Suppressor macrophage treated with lipopolysaccharide for 4 hours (primary cell): ENCODE measurements at regions not wholly inside any gene's neighbourhood (a gene's known extent, or its start where the extent isn't known, plus 50 kb on each side); places are given as distances from the start of the nearest gene placed in this dataset.
A peak's percentile ranks its signal among the peaks of the same experiment; 100 is the strongest.

ENCODE experiments used
- DNase-seq: peaks from one replicate; pipeline ENCODE4 v3.0.0-alpha.2; 2020

DNA sequence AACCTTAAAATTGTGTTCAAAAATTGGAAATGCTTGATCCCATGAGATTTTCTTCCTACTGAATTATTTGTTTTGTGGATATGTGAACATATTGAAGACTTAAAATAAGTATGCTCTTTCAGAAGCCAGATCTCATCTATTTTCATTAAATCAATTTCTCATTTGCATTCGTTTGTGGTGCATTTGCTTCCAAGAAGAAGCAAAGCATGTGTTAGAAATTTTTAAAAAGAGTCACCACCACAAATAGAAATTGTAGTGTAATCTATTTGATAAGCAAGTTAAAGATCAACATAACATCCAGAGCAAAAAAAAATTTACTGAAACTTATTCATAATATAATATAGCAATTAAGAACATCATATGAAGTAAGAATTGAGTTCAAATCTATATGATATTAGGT is 300.9 kb upstream of the SYT4 start:
- no peak for DNase-seq

DNA sequence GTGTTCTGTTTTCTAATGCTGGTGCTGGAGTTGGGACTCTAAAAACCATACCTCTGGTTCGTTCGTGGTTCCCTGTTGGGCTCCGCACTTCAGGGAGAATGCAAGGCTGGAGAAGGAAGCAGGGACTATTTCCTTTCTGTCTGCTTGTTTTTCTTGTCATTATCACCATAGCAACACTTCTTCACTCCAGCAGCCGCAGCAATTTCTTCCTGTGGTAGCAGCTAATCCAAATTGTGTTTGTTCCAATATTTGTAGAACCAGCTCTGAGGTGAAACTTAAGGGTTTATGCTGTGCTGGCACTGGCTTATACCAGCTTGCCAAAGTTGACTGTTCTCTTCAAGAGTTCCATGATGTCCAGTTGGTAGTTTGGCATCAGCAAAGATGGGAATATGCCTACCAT is 301.4 kb upstream of the SYT4 start:
- DNase-seq: no peak

DNA sequence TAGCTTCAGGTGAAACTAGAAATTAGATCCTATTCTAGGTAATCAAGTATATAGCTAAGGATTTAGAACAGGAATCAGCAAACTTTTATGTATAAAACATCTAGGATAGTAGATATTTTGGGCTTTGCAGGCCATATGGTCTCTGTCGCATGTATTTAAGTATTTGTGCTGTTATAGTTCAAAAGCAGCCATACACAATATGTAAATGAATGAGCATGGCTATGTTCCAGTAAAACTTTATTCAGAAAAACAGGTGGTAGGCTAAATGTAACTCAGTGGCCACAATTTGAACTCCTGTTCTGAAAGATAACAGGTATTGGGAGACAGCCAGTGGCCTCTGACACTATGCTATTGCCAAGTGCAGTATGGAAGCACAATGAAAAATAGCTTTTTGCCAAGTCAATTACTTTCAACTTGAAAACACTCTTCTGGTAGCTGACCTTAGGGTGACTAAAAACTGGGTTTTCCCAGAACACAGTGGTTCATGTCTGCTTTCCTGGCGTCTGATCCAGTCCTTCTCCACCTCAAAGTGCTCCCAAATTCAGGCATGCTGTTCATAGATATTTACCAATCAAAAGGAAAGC is 304.7 kb upstream of the SYT4 start:
- no peak for DNase-seq

DNA sequence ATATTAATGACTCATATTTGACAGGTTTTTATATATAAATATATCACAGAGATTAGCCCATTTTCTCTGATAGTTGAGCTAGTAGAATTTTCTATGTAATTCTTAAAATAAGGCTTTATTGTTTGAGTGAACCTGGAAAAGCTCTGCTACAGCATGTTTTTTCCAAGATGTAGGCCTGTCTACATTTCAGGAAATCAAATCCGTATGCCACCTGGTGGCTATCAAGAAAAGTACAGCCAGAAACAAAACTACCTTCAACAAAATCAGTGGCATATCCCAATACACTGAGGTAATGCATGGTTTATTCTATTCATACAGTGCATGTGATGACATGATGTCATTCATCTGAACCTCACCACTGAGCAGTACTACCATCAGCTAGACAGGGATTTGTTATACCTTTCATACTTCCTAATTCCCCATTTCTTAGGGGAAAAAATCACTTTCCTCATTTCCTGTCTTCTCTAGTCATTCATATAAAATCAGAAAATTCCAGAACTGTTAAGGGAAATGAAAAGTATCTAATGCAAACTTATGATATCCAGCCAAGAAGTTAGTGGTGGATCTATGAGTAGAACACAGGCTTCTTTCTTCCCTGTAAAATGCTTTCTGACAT is 310.4 kb upstream of the SYT4 start:
- peak; percentile 29 for DNase-seq

DNA sequence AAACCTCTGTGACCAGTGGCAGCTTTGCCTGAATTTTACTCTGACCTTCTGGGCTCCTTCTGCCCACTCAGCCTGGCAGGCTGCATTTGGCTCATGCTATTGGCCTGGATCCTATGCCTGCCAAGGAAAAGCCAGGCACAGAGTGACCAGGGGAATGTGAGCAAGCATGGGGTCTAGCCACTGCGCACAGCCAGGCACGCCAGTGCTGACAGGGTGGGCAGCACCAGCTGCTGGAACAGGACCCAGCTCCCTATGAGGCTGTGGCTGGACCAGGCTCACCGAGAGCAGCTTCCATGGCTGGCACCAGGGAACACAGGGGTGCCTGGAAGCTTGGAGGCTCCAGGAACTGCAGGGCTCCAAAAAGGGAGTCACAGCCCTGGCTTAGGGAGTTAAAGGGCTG is 311.5 kb upstream of the SYT4 start:
- DNase-seq: no peak

DNA sequence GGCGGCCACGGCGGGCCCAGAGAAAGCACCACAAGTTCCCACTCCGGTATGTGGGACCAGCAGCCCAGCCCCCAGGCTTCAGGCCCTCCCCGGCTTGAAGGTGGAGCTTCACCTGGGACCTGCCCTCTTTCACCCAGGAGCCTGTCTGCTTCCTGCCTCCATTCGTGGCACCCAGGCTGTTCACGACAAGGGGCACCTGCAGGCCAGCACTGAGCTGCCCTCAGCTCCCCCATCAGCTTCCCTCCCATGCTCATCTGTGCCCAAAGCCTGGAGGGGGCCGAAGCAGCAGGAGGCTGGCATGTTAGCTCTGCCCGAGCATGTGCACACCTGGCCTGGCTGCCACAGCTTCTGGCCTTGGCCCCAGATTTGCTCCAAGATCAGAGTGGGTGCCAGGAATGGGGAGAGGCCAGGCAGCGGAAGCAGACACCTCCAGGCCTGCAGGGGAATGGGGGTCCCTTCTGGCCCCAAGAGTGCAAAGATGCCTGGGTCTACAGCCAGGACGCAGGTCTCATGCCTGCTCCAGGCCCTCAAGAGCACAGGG is 312.4 kb upstream of the SYT4 start:
- no peak for DNase-seq

DNA sequence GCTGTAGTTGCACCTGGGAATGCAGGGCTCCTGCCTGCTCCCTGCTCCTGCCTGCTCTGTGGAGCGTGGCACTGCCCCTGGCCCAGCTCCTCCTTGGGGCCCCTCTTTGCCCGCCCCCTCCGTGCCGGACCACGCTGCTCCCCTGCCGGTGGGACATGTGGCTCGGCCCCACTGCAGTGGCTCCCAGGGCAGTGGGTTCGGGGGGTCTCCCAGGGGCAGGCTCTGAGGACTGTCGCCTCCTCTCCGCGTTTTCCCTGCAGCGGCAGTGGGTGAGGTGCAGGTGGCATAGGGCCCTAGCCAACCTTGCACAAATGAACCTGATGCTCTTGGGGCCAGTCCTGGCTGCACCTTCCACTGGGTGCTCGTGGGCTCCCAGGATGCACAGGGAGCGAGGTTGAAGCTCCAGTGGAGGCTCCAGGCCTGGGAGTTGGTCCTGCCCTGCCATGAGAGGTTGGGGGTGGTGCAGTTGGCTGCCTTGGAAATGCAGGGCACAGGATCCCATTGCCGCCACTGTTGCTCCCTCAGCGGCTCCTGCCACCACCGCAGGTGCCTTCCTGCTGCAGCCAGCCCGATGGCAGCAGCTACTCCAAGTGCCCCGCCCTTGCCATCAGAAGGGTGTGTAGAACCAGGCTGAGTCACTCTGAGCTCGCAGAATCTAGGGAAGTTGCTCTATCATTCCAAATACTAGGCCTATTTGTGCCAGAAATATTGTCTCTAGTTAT is 313.1 kb upstream of the SYT4 start:
- no peak for DNase-seq

DNA sequence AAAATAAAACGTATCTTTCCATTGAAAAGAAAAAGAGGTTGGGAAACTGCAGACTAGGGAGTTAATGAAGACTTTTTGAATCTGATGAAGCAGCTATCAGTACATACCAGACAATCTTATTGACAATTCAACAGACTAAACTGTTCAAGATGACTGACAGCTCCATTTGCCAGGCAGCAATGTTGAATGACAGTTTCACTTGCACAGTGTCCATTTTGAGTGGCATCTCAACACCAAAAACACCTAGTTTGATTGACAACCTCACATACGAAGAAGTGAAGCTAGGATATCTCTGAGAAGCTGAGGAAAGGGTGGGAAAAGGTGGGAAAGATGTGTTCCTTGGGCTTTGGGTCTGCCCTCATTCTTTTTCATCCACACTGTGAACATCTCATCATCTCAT is 315.0 kb upstream of the SYT4 start:
- no peak for DNase-seq

DNA sequence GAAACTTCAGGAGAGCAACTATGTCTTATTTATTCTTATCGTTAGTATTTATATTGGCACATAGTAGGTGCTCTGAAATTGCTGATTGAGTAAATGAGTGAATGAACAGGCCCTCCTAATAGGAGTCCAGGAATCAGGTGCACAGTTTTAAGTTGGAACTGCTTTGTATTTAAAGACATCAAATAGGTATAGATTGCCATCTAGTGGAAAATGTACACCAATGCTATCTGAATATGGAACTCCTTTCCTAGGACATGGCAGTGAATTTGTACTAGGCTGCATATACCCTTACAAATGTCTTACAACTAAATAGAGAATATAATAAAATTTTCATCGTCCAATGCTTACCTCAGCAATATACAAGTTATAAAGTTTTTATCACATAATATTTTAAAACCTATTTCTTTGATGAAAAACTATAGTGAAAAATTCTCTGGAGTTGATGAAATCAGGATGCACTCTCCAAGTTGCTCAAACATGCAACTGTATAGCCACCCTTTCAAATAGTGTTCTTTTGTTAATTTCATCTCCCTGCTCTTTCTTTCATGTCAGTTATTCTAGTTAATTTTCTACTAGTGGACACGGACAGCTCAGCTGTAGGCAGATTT is 318.9 kb upstream of the SYT4 start:
- DNase-seq: peak; percentile 11

DNA sequence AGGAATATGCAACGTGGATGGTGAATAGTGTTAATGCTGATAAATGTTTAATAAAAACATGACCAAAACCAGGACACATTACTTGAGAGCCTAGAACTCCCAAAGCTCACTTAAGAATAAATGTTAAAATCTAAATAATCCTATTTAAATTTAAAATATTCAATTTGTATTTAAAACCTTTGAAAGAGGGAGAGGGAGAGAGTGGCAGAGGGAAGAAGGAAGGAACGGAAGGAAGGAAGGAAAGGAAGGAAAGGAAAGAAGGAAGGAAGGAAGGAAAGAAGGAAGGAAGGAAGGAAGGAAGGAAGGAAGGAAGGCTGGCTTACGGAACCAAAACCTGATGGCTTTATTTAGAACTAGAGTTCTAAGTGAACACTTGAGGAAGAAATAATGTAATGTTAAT is 324.1 kb upstream of the SYT4 start:
- DNase-seq: no peak

DNA sequence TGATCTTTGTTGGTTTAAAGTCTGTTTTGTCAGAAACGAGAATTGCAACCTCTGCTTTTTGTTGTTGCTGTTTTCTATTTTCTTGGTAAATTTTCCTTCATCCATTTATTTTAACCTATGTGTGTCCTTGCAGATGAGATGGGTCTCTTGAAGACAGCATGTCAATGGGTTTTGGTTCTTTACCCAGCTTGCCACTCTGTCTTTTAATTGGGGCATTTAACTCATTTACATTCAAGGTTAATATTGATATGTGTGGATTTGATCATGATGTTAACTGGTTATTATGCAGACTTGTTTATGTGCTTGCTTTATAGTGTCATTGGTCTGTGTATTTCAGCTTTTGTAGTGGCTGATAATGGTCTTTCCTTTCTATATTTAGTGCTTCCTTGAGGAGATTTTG is 327.9 kb upstream of the SYT4 start:
- no peak for DNase-seq

DNA sequence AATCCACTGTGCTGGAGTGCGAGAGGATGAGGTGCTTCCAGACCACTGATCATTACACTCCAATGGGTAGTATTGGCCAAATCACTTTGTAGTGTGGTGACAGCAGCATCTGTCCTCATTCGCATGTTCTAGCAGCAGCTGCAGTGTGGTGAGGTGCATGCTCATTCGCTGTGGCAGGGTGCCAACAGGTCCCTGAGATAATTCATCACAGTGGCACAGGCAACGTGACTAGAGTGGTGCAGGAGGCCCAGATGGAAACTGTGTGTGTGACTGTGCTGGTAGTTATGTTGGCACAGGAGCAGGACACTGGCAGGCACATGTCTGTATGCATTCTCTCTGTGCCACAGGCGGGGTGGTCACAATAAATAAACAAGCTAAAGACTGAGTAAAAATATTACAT is 329.5 kb upstream of the SYT4 start:
- DNase-seq: no peak

DNA sequence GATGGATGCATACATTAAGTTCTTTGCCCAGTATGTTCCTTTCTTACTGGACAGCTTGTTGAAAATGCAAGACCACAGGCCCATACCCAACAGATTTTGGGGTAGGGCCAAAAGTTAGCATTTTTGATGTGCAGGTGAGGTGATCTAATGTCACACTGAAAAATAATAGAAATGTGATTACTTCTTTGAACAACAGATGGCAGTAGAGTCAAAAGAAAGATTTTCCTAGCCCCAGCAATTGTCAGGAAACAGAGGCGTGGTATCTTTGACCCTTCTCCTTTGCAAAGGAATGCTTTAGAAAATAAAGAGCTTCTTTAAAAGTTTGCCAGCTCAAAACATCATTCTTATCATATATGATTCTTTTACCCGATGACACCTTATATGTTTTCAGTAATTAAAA is 343.6 kb upstream of the SYT4 start:
- peak; percentile 40 for DNase-seq

DNA sequence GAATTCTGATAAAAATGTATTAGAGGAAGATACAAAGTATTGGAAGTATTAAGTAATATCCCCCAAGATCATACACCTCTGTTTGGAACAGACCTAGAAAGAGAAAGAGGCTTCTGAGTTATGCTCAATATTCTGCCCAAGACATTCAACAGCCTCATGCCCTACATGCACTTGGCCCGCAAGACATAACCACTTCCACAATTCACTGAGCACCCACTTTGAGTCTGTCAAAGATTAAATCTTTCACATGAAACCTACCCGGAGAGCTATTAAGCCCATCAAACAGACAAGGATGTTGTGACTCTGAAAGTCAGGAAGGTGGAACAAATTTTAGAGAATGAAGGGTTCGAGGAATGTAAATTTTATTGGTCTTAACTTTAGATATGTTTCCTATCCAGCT is 344.7 kb upstream of the SYT4 start:
- DNase-seq: no peak

DNA sequence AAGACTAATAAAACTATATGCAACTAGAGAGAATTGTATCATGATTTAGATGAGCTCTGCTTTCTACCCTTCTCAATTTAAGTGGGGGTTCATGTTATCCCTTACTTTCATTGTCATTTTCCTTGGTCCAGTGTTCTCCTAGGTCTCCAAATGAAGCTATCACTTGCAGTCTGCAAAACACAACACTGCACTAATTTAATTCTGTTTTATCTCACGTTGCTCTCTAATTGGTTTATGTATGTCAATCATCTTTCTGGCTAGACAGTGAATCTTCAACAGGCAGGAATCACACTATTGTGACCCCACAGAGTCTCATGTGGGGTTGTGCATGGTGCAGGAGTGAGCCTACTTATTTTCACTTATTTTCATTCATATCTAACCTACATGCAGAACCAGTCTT is 348.3 kb upstream of the SYT4 start:
- DNase-seq: no peak

DNA sequence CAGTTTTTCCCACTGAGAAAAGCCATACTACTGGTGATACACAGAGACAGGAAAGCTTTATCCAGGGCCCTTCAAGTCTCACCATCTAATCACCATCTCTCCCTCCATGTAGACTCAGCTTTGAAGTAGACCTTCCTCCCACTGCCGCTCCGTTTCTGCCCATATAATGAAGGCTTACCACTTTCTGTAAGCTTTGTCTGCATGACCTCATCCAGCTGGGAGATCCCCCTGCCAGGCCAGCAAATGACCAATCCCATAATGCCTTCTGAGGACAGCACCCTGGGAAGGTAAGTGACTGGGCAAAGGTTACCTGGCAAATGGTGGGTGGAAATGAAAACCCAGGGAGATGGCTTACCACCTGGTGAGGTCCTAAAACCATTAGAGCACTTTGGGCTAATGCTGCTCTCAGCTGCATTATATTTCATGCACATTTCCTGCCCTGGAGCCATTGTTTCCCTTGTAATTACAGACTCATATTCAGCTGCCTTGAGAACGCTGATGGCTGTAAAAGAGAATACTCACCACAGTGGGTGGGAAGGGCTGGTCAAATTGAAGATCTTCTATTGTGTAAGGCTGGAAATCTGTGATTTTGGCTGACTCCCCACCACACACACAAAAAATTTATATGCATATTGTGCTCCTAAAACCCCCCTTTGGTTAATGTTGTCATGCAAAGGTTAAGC is 350.7 kb upstream of the SYT4 start:
- DNase-seq: no peak

DNA sequence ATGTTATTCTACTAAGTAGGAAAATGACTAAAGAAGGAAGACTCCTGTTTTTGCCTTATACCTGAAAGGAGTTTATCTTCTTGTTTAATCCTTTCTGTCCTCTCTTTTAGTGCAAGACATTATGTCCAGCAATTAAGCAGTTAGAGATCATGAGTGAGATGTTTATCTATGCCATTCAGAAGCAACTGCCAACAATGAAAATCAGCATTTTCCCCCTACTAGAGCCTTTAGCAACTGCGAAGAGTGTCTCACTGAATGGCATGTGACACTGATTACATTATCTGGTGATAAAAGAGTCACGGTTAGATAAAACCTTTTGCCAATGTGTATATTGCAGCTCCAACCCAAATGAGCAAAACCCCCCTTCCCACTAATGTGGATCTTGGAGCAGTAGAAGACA is 357.7 kb upstream of the SYT4 start:
- DNase-seq: no peak

DNA sequence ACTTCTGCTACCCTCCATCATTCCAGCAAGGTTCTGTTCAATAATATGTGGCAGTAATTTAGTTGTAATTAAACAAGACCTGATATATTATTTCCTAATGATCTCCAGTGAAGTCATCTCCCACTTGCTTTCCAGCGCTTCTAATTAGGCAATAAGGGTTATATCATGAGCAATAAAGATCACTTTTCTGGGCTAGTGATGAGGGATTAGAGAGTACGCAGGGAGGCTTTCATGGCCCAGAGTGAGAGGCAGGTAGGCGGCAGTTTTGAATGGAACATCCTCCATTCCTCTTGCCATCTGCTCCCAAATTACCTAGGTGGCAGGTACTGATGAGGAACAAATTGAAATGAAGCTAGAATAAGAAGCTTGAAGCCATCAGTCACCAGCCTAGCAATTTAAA is 358.1 kb upstream of the SYT4 start:
- DNase-seq: no peak

DNA sequence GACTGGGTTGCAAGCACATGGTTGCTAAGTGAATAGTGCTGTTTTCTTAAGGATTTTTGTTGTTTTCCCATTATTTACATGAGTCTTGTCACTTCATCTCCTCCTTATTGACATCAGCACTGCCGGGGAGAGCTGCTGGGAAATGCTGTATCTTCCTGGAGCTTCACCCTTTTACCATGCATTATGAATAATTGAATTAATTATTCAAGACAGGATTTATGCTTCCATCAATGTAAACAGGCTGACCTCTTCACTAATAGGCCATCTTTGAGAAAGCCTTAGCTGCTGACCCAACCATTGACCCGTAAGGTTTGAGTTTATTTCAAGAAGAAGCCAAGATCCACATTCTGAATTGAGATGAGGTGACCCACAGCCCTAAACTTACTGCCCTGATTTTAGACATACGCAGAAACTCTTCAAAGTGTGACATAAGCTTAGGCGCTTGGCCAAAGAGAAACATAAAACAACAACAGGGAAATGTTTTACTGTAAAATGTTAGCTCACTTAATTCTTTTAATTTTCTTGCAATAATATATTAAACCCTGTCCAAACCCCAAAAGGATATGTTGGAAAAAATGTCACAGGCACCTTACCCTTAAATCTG is 365.5 kb upstream of the SYT4 start:
- no peak for DNase-seq

DNA sequence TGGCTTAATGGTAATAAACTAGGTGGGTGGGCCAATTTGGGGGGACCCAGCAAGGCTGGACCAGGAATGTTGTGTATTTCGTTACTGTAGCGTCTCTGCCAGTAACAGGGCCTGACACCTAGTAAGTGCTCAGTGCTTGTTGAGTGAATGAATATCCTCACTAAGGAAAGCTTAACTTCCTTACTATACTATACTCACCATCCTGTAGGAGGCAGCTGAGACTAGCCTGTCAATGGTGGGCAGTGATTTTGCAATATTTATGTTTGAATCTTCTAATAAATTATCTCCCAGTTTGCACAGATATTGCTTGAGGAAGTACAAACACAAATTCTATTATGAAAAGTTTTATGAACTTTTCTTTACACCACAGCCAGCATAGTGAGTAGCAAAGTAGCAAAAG is 370.7 kb upstream of the SYT4 start:
- DNase-seq: no peak

DNA sequence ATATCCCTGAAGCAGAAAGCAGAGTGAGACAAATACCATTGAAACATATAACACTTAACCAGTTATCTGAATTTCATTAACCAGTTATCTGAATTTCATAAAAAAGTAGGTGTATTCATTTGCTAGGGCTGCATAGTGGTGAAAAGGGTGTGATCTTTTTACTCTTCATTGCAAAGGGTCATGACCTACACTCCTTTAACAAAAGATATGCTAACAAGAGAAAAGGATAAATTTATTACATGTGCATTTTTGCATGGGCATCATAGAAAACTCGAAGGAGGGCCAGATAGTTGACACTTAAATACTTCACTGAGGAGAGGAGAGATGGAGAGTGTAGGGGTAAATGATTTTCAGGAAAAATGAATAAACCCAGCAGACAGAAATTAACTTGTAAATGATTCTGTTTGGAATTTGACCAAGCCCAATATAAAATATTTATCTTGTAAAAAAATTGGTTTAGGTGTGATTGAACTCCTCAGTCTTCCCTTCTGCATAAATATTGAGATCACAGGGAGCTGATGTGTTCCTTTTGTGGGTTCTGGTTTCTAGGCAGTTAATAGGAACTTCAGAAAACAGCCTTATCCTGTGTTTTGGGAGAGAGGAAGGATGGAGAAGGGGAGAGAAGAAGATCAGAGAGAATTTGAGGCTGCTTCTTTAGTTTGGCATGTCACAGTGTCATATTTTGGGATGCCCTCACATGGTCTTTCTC is 372.5 kb upstream of the SYT4 start:
- no peak for DNase-seq

DNA sequence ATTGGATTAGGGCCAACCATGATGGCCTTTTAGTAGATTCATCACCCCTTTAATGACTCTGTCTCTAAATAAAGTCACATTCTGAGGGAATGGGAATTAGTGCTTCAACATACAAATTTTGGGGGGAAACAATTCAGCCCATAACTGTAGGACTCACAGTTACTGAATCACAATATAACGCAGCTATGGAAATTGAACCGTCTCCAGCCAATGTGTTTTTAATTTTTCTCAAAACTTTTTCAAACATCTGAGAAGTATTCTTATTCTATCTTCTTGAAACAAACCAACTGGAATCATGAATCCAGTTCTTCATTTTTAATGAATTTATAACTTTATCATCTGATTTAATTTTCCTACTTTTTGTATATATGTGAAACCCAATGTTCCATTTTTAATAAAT is 373.1 kb upstream of the SYT4 start:
- no peak for DNase-seq
